Esophagus muscularis mucosa (tissue), 4 donors: ENCODE measurements at regions not wholly inside any gene's neighbourhood (a gene's known extent, or its start where the extent isn't known, plus 50 kb on each side); places are given as distances from the start of the nearest gene placed in this dataset.

Source experiments
- EP300 ChIP-seq: sonication (generic); formaldehyde crosslinking; IDR thresholded peaks from one replicate; pipeline ENCODE4 v1.6.1; 2017; ENCODE audit warnings: antibody characterized with exemption
- POLR2A ChIP-seq: fragments of 450-650 bp; IDR thresholded peaks from one replicate; pipeline ENCODE4 v1.6.1; 2017; ENCODE audit warnings: antibody characterized with exemption, moderate library complexity, mild to moderate bottlenecking, low read depth
- TF ChIP-seq, protein P1 (sequence below), 3 experiments: fragments of 200-600 bp in 2 of 3; fragments of 450-650 bp in 1 of 3; sonication (generic) in 2 of 3; IDR thresholded peaks; one replicate each; pipeline ENCODE4 v1.5.1; 2017 to 2019; ENCODE audit warnings: antibody characterized with exemption in 3 of 3, mild to moderate bottlenecking in 2 of 3, moderate library complexity in 1 of 3

- TF ChIP-seq, protein P1, sequence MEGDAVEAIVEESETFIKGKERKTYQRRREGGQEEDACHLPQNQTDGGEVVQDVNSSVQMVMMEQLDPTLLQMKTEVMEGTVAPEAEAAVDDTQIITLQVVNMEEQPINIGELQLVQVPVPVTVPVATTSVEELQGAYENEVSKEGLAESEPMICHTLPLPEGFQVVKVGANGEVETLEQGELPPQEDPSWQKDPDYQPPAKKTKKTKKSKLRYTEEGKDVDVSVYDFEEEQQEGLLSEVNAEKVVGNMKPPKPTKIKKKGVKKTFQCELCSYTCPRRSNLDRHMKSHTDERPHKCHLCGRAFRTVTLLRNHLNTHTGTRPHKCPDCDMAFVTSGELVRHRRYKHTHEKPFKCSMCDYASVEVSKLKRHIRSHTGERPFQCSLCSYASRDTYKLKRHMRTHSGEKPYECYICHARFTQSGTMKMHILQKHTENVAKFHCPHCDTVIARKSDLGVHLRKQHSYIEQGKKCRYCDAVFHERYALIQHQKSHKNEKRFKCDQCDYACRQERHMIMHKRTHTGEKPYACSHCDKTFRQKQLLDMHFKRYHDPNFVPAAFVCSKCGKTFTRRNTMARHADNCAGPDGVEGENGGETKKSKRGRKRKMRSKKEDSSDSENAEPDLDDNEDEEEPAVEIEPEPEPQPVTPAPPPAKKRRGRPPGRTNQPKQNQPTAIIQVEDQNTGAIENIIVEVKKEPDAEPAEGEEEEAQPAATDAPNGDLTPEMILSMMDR (IDR thresholded peaks at IDR 0.05): no peak
- no peak for TF ChIP-seq POLR2A
- TF ChIP-seq EP300: no peak
These were observed 860.5 kb downstream of the DIPK2A start for GRCh38 chr3:144831955-144832716.
